ENCODE measurements at regions not wholly inside any gene's neighbourhood (a gene's known extent, or its start where the extent isn't known, plus 50 kb on each side); places are given as distances from the start of the nearest gene placed in this dataset.

DNA sequence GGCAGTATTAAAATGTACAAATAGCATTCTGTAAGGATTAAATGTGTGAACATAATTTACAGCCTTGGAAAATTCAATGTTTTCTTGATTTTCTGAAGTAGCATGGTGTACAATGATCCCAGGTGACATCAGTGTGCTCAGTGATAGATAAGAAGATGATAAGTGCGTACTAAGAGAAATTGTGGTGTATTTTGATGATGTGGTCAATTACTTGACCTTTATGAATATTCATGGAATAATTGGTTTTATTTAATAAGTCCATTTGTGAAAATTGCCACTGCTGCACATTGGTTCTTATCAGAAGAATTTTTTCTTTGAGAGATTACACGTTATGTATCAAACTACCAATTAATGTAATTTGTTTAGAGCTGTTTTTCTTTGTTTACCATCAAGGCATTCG is 128.8 kb downstream of the FOXG1 start:
- no peaks in the 10 kb centered on the region for H4K20me1 ChIP-seq (replicated peaks in 1 of 2; ENCODE audit: control insufficient read depth in 1 of 2, insufficient read depth in 2 of 2, low read length in 2 of 2)
- POLR2A ChIA-PET (ENCODE audit: partially characterized antibody), result no interaction called here
- 96% methylated on average over 3 of the region's 3 CpGs; no CpG with 5 or more reads in 1 of the 2 experiments for WGBS, 2 experiments (ENCODE audit: extremely low coverage in 1 of 2, insufficient coverage in 1 of 2, insufficient read length in 1 of 2, insufficient replicate concordance in 2 of 2, low coverage in 1 of 2, low lambda C conversion rate in 2 of 2, missing lambda C conversion rate in 1 of 2)
- TF ChIP-seq JUND (IDR thresholded peaks at IDR 0.05; ENCODE audit: low read length) (no peak), CTCF (IDR thresholded peaks at IDR 0.05; ENCODE audit: control extremely low read depth in 1 of 3, insufficient read depth in 1 of 3, low read depth in 1 of 3, low read length in 3 of 3) (no peak), CHD1 (IDR thresholded peaks at IDR 0.05; ENCODE audit: low read depth, low read length) (no peak), SP4 (IDR thresholded peaks at IDR 0.05; ENCODE audit: low read length) (no peak), MAFK (IDR thresholded peaks at IDR 0.05; ENCODE audit: low read depth, low read length) (no peak), TAF1 (IDR thresholded peaks at IDR 0.05; ENCODE audit: low read depth, low read length) (no peak), HDAC2 (IDR thresholded peaks at IDR 0.05; ENCODE audit: borderline replicate concordance in 1 of 2, low read depth in 2 of 2, low read length in 2 of 2) (no peak), MAX (IDR thresholded peaks at IDR 0.05) (no peak), EGR1 (IDR thresholded peaks at IDR 0.05; ENCODE audit: borderline replicate concordance, low read depth, low read length) (no peak), NRF1 (IDR thresholded peaks at IDR 0.05; ENCODE audit: low read depth, low read length) (no peak)

More for the DNA sequence above, 128.8 kb downstream of the FOXG1 start:
- Histone ChIP-seq H3K56ac (replicated peaks; ENCODE audit: insufficient read length, low read depth, low read length) (no peak overlapping the region), H2BK12ac (ENCODE audit: low read depth, low read length) (no peak overlapping the region), H3K4me3 (ENCODE audit: extremely low read depth in 1 of 4, insufficient read depth in 2 of 4, low read depth in 3 of 4, low read length in 4 of 4) (no peak overlapping the region), H3K4me2 (ENCODE audit: insufficient read depth in 1 of 2, low read depth in 2 of 2, low read length in 2 of 2) (no peak overlapping the region), H2BK120ac (replicated peaks; ENCODE audit: low read depth, low read length) (no peak overlapping the region), H3K27me3 (replicated peaks in 1 of 4; ENCODE audit: control insufficient read depth in 3 of 4, extremely low read depth in 1 of 4, insufficient read depth in 3 of 4, low read length in 3 of 4) (no peaks in the 10 kb centered on the region), H4K5ac (ENCODE audit: insufficient read length, low read depth, low read length) (no peak overlapping the region), H3K23ac (ENCODE audit: insufficient read length) (no peak overlapping the region), H2BK5ac (ENCODE audit: low read depth, low read length) (no peak overlapping the region), H2AFZ (ENCODE audit: low read length) (no peak overlapping the region), H2BK20ac (ENCODE audit: low read length) (no peak overlapping the region), H3K27ac (ENCODE audit: low read depth, low read length) (no peak overlapping the region), H3K4me1 (replicated peaks in 1 of 4; ENCODE audit: control insufficient read depth in 3 of 4, insufficient read depth in 4 of 4, low read length in 3 of 4) (no peaks in the 10 kb centered on the region), H3K4ac (replicated peaks; ENCODE audit: insufficient read length, low read depth, low read length) (no peak overlapping the region), H3K9ac (replicated peaks in 1 of 4; ENCODE audit: extremely low read depth in 1 of 4, low read depth in 3 of 4, low read length in 3 of 4) (no peak overlapping the region), H2BK15ac (ENCODE audit: low read length) (no peak overlapping the region), H3K18ac (ENCODE audit: extremely low read depth, low read length) (no peak overlapping the region), H3K23me2 (ENCODE audit: low read depth, low read length) (no peaks in the 10 kb centered on the region), H3K14ac (ENCODE audit: insufficient read length) (no peak overlapping the region), H3K79me2 (ENCODE audit: control insufficient read depth in 1 of 2, insufficient read depth in 2 of 2, low read length in 2 of 2) (no peaks in the 10 kb centered on the region), H3K79me1 (ENCODE audit: low read depth, low read length) (no peaks in the 10 kb centered on the region), H4K8ac (ENCODE audit: extremely low read depth, insufficient read depth, low read length) (no peak overlapping the region), H4K91ac (replicated peaks; ENCODE audit: insufficient read length, low read length) (no peak overlapping the region), H3K9me3 (ENCODE audit: insufficient read depth in 2 of 2, low read depth in 1 of 2, low read length in 1 of 2) (no peaks in the 10 kb centered on the region), H3K36me3 (ENCODE audit: control insufficient read depth in 2 of 4, insufficient read depth in 4 of 4, low read length in 3 of 4) (no peaks in the 10 kb centered on the region), H2AK5ac (ENCODE audit: low read depth, low read length) (no peak overlapping the region)
- CTCF ChIA-PET (ENCODE audit: partially characterized antibody), result no interaction called here
- no peak for DNase-seq (ENCODE audit: low read depth in 1 of 2, low spot score in 2 of 2)
- no peak for FAIRE-seq
